NAMALWA (cell line): ENCODE measurements at regions not wholly inside any gene's neighbourhood (a gene's known extent, or its start where the extent isn't known, plus 50 kb on each side); places are given as distances from the start of the nearest gene placed in this dataset.

Source experiments
- DNase-seq: peaks from one replicate; pipeline ENCODE4 v3.0.0-alpha.2; 2015; ENCODE audit warnings: low spot score

- no peak for DNase-seq
These were observed 243.8 kb downstream of the MATN1 start for GRCh38 chr1:30479575-30479974.

GRCh38 chr1:30478799-30479563 is 244.4 kb downstream of the MATN1 start:
- no peak for DNase-seq

- DNase-seq: no peak
These were observed 245.1 kb downstream of the MATN1 start for GRCh38 chr1:30478283-30478682.

- no peak for DNase-seq
These were observed 245.8 kb downstream of the MATN1 start for GRCh38 chr1:30477588-30477987.

- no peak for DNase-seq
These were observed 246.4 kb downstream of the MATN1 start for GRCh38 chr1:30476911-30477459.

- DNase-seq: no peak
These were observed 246.9 kb downstream of the MATN1 start for GRCh38 chr1:30476476-30476875.

GRCh38 chr1:30475966-30476365 is 247.4 kb downstream of the MATN1 start:
- no peak for DNase-seq

GRCh38 chr1:30475201-30475600 is 248.2 kb downstream of the MATN1 start:
- no peak for DNase-seq

- no peak for DNase-seq
These were observed 248.6 kb downstream of the MATN1 start for GRCh38 chr1:30474818-30475200.

- DNase-seq: no peak
These were observed 249.2 kb downstream of the MATN1 start for GRCh38 chr1:30473922-30474817.

GRCh38 chr1:30472526-30472925 is 250.9 kb downstream of the MATN1 start:
- no peak for DNase-seq

- no peak for DNase-seq
These were observed 251.4 kb downstream of the MATN1 start for GRCh38 chr1:30472009-30472408.

- DNase-seq: peak; percentile 10
These were observed 252.1 kb downstream of the MATN1 start for GRCh38 chr1:30471307-30471706.

- no peak for DNase-seq
These were observed 254.0 kb downstream of the MATN1 start for GRCh38 chr1:30469426-30469825.

GRCh38 chr1:30467101-30467500 is 256.3 kb downstream of the MATN1 start:
- DNase-seq: no peak

GRCh38 chr1:30466610-30467009 is 256.8 kb downstream of the MATN1 start:
- DNase-seq: no peak

GRCh38 chr1:30466026-30466425 is 257.4 kb downstream of the MATN1 start:
- no peak for DNase-seq

- DNase-seq: no peak
These were observed 258.3 kb downstream of the MATN1 start for GRCh38 chr1:30465096-30465495.

GRCh38 chr1:30464187-30464617 is 259.2 kb downstream of the MATN1 start:
- DNase-seq: no peak

- DNase-seq: no peak
These were observed 260.5 kb downstream of the MATN1 start for GRCh38 chr1:30462826-30463425.

- no peak for DNase-seq
These were observed 261.2 kb downstream of the MATN1 start for GRCh38 chr1:30462166-30462565.

GRCh38 chr1:30461640-30462039 is 261.7 kb downstream of the MATN1 start:
- DNase-seq: no peak

GRCh38 chr1:30460661-30461060 is 262.7 kb downstream of the MATN1 start:
- DNase-seq: no peak
